ENCODE measurements at regions not wholly inside any gene's neighbourhood (a gene's known extent, or its start where the extent isn't known, plus 50 kb on each side); places are given as distances from the start of the nearest gene placed in this dataset.
A peak's percentile ranks its signal among the peaks of the same experiment; 100 is the strongest.

DNA sequence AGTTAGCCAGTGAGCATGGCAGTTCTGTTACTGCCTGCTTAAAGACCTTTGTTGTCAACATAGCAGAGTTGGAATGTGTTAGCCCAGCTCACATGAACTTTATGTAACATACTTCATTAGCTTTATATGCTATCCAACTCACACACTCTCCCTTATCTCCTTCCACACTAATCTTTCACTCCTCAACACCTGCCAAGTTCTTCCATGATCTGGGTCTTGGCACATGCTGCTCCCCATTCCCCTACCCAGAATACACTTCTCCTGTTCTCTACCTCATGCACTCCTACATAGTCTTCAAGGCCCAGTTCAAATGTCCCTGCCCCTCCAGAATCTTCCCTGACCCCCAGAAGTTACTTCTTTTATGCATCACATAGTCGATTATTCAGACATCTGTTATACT lies 179.3 kb downstream of the KATNAL1 start:
- no peak for DNase-seq (ENCODE audit: extremely low read depth, low read depth)

DNA sequence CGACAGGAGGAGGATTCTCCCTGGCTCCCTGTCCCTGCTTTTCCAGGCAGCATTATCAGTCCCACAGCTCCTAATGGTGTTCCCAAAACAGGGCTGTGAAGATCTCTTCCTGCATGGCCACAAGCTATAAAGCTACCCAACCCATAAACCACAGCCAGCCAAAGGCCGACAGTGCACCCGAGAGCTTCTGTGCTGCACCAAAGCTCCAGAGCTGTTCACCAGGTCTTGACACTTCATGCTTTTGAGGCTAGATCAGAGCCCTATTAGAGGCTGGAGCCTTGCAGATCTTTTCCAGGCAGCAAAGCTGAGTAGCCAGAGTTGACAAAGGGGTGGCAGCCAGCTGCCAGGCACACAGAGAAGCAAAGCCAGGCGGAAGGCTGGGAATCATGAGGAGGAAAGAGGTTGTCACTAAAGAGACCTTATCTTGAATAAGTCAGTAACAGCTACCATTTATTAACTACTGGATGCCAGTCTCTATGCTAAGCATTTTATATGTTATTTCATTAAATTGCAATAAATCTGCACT lies 180.4 kb downstream of the KATNAL1 start:
- DNase-seq (ENCODE audit: extremely low read depth, low read depth): no peak

DNA sequence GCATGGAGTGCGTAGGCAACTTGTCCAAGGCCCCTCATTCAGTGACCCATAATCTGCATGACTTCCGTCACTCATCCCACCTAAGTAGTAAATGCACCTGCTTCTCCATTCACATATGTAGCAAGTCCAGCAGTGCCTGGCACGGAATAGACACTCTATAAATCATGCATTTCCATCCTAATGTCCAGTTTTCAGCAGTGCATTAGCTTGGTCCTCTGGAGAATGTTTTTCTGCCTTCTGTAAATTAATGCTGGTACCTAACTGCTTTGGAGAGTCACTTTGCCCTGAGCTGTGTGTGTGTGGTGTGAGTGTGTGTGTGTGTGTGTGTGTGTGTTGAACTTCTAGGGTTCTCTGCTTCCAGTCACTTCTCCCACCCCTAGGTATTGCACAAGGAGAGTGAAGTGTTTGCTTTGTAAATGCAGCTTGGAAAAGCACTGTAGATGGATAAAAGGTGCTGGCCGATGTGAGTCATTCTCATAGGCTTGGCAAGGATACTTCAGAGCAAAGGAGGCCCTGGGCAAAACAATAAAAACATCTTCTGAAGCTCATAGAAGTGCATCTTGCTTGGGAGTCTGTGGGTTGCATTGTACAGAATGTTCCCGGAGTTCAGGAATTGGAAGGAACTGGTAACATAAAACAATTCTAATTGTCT lies 181.8 kb downstream of the KATNAL1 start:
- no peak for DNase-seq (ENCODE audit: extremely low read depth, low read depth)

GRCh38 chr13:30124131-30124768 lies 183.1 kb downstream of the KATNAL1 start:
- no peak for DNase-seq (ENCODE audit: extremely low read depth, low read depth)

DNA sequence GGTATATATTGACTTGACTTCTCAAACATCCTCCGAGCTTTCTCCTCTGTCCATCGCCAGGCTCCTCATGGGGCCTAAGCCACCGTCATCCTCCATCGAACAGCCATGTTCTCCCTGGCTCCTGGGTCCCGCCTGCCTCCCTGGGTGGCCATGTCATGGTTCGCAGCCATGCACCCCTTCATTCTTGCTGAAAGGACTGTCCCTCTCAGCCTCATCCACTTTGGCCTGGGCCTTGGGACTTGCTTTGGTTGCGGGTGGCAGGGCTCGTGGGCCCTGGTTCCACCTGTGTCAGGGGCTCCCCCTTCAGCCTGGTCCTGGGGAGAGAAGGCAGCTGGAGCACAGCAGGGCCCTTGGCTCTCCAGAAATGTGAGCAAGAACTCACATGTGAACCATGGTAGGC lies 183.8 kb downstream of the KATNAL1 start:
- no peak for DNase-seq (ENCODE audit: extremely low read depth, low read depth)

GRCh38 chr13:30121666-30122065 lies 185.7 kb downstream of the KATNAL1 start:
- no peak for DNase-seq (ENCODE audit: extremely low read depth, low read depth)

DNA sequence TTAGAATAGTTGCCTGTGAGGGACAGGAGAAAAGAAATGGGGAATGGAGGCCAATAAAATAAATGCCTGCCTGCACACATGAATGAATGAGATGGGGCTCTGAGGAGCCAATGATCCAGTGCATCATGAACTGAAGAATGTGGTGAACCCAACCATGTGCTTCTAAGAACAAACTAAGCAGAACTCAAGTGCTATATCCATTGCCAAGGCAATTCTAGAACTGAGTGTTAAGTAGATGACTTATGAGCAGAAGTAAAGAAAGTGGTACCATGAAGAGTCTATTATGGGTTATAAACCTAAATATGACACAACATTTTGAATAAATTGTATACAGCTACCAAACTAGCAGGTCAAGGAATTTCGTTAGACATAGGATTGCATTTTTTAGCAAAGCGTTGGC lies 186.1 kb downstream of the KATNAL1 start:
- no peak for DNase-seq (ENCODE audit: extremely low read depth, low read depth)

- no peak for DNase-seq (ENCODE audit: extremely low read depth, low read depth)
Measured at GRCh38 chr13:30120133-30120822, 187.1 kb downstream of the KATNAL1 start.

- DNase-seq (ENCODE audit: extremely low read depth, low read depth): no peak
Measured at GRCh38 chr13:30119476-30119875, 187.9 kb downstream of the KATNAL1 start.

GRCh38 chr13:30116379-30116778 lies 191.0 kb downstream of the KATNAL1 start:
- DNase-seq (ENCODE audit: extremely low read depth, low read depth): no peak

GRCh38 chr13:30115257-30115600 lies 192.1 kb downstream of the KATNAL1 start:
- no peak for DNase-seq (ENCODE audit: extremely low read depth, low read depth)

GRCh38 chr13:30114571-30115256 lies 192.6 kb downstream of the KATNAL1 start:
- peak; percentile 66 for DNase-seq (ENCODE audit: extremely low read depth, low read depth)

- DNase-seq (ENCODE audit: extremely low read depth, low read depth): no peak
Measured at GRCh38 chr13:30113983-30114570, 193.3 kb downstream of the KATNAL1 start.

GRCh38 chr13:30113551-30113950 lies 193.8 kb downstream of the KATNAL1 start:
- no peak for DNase-seq (ENCODE audit: extremely low read depth, low read depth)

DNA sequence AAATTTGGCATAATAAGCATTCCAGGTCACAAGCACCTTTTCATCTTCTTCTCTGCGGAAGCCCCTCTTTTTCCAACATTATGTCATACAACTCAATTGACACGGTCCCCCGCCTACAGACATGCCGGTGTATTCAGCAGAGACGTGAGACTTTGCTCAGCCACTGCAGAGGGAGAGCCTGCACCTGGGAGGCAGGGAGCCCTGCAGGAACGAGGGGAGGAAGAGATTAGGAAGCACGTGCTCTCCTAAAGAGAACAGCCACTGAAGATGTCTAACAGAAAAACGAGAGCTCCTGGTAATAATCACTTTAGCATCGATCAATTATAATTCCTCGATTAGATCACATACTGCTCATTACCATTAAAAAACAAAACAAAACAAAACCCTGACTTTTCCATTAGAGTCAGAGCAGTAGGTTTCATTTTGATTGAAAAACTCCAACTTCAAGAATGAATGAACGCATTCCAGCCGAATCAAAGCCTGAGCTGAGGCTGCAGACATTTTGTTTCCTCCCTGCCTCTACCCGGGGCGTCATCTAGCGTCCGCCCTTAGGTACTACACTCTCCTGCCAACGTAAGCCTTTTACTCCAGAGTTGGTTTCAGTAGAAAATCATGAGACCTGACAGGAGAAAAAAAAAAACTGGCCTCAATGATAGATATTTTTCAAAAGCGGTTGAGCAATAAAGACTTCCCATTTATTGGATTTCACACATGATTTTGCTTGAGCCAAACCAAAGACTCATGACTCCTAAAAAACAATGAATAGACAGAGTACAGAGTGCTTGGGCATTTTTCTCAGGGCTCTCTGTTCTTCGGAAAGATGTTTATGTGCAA lies 194.5 kb downstream of the KATNAL1 start:
- DNase-seq (ENCODE audit: extremely low read depth, low read depth): peak; percentile 48

GRCh38 chr13:30111810-30112209 lies 195.5 kb downstream of the KATNAL1 start:
- DNase-seq (ENCODE audit: extremely low read depth, low read depth): no peak

DNA sequence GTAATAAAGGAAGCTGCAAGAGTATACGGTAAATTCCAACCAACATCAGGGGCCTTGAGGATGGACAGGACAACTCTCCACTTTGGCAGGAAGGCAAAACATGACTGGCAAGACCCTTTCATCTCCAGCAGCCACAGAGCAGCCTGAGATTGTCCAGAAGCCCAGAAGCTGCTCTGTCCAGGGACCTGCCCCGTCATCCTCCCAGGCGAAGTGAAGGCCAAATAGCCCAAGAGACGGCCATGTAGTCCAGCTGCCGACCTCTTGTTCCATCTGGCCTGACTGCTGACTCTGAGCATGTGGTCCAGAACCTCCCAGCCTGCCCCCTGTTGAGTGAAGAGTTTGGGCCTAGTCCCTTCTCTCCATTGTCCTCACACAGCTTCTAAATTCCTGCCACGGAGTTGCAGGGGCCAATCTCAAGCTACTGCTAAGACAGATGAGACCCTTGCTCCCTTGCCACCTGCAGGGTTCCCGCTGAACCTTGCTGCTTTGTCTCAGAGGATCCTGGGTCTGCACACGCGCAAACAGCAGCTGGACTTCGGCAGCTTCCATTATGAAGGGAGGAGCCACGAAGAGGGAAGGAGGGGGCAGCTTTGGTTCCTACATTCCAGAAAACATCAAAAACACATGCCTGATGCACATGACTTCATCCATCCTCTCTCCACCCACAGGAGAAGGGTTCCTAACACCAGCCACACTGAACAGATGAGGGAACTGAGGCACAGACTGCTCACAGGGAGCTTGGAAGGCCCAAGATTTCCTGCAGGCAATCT lies 196.9 kb downstream of the KATNAL1 start:
- no peak for DNase-seq (ENCODE audit: extremely low read depth, low read depth)

DNA sequence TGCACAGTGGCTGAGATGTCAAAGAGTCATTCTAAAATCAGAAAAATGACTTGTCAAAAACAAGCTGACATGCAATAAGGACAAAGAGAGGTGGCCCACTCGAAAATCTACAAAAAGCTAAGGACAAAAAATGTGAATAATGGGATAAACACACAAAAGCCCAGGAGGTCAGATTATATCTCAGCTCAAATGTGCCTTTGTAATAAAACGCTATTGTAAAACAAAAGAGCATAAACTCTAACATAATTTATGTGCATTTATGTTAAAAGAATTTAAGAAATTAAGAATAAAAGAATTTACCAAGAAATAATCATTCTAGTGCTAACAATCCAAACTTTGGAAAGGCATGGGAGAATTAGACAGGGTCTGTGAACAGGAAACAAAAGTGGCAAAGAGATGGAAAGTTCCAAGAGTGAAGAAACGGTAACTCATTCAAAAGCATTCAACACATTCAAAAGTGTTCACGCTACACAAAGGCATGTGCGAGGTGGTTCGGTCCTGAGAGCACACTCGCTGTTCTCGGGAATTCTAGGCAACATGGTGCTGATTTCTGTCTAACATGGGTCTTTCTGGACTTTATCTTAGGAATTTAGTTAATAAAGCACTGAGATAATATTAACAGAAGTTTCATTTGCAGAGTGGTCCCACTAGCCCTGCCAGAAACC lies 197.7 kb downstream of the KATNAL1 start:
- no peak for DNase-seq (ENCODE audit: extremely low read depth, low read depth)

GRCh38 chr13:30108913-30109237 lies 198.5 kb downstream of the KATNAL1 start:
- DNase-seq (ENCODE audit: extremely low read depth, low read depth): no peak
